GM10248 (cell line): ENCODE measurements at regions not wholly inside any gene's neighbourhood (a gene's known extent, or its start where the extent isn't known, plus 50 kb on each side); places are given as distances from the start of the nearest gene placed in this dataset.

Experiments used
- CTCF ChIA-PET: fragments of 300-600 bp; sonication (Branson Sonifier 250); formaldehyde crosslinking; extraction: SDS; loops from one replicate; lab custom pipeline; 2021; ENCODE audit warnings: antibody characterized with exemption; lab: Yijun Ruan, JAX
- POLR2A ChIA-PET: fragments of 350-650 bp; sonication (Branson Sonifier 250); formaldehyde crosslinking; extraction: SDS; loops from one replicate; lab custom pipeline; 2020; ENCODE audit warnings: antibody characterized with exemption; lab: Yijun Ruan, JAX
- DNase-seq: peaks from one replicate; pipeline ENCODE4 v3.0.0; 2012; ENCODE audit errors: extremely low spot score
- CTCF ChIP-seq: IDR thresholded peaks from 2 replicates; pipeline ENCODE4 v1.5.1; 2012; ENCODE audit warnings: mild to moderate bottlenecking, low read depth; ENCODE audit errors: extremely low read depth, missing control alignments, control extremely low read depth

DNA sequence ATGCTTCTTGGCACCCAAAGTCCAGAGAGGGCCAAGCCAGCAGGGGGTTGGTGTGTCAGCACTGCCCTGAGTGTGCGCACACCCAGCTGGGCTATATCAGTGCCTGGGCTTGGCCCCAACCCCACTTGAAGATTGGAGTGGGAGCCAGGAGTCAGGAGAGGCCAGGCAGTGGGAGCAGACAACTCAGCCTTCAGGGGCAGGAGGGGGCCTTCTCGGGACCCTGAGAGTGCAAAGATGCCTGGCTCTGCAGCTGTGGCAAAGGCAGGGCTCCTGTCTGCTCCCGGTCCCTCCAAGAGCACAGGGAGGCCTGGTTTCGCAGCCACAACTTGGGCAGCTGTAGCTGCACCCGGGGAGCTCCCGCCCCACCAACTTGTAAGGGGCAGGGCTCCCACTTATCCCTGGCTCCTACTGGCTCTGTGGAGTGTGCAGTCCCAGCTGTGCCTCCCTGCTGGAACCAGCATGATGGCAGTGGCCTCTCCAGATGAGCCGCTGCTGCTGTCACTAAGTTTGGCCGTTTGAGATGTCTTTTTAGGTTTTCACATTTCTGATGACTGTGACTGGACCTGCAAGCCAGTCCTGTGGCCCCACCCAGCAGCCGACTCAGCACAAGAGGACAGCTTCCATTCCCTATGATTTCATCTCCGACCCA, 148.8 kb upstream of the HS6ST1 start:
- CTCF ChIA-PET: interaction anchor here (1.3 kb wide), 1 partner anchor 127 kb away, joined by 3 read pairs; no protein-coding TSS in a partner anchor
- no peak for TF ChIP-seq CTCF
- DNase-seq: no peak
- POLR2A ChIA-PET: no interaction called here

- no peak for TF ChIP-seq CTCF
- CTCF ChIA-PET: interaction anchor here (1.3 kb wide), 1 partner anchor 126 kb away, joined by 3 read pairs; no protein-coding TSS in a partner anchor
- POLR2A ChIA-PET: no interaction called here
- no peak for DNase-seq
Measured at GRCh38 chr2:128468186-128468920, 149.7 kb upstream of the HS6ST1 start.

DNA sequence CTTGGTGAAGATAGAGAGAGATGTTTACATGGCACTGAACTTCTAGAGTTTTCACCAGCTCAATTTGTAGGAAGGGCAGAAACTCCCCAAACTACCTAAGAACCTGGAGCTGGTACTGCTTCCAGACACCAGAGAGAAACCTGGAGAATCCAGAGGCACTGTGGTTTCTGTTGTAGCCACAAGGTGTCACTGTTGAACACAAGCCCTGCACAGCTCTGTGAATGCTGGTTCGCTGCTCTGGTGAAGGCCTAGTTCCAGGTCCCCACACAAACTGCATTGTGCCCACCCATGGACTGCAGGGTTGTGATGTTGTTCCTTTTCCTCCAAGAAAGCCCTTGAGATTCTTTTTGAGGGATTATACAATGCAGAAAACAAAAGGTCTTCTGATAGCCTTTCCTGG, 150.5 kb upstream of the HS6ST1 start:
- ChIA-PET POLR2A (no interaction called here), CTCF (no interaction called here)
- DNase-seq: no peak
- TF ChIP-seq CTCF: no peak

DNA sequence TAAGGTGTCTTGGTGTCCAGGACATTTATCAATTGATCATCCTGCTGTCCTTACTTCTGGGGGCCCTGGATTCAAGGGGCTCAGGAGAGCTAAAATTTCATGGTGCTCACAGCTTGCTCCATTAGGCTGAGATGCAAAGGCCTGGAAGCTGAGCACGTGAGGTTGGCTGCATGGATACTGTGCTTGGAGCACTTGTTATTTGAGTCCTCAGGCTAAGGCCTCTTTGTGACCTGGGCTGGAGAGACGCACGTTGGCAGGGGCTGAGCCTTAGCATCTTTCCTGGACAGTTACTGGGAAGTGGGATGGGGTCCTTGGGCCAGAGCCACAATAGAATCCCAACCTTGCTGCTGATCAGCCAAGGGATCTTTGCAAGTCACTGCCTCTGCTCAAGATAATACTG, 151.2 kb upstream of the HS6ST1 start:
- no peak for TF ChIP-seq CTCF
- CTCF ChIA-PET: interaction anchor here (1.3 kb wide), 1 partner anchor 9 kb away, joined by 3 read pairs; no protein-coding TSS in a partner anchor
- DNase-seq: no peak
- POLR2A ChIA-PET: no interaction called here

DNA sequence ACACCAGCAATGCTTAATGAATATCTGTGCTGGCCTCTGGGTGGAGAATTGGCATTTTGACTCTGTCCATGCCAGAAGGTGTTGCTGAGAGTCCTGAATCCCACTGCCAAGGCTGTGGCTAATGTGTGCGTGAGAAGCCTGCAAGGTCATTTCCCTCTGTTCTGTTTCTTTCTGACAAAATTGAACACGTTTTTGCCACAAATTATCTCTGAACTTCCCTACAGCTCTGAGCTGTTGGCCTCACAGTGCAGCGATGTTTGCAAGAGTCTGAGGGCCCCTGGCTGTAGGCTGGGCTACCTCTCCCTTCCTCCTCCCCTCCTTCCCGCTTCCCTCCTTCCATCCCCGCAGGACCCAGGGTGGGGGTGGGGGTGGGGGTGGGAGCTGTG, 154.1 kb upstream of the HS6ST1 start:
- CTCF ChIA-PET: no interaction called here
- POLR2A ChIA-PET: no interaction called here
- no peak for TF ChIP-seq CTCF
- DNase-seq: no peak

GRCh38 chr2:128473175-128474035, 154.7 kb upstream of the HS6ST1 start:
- TF ChIP-seq CTCF: no peak
- DNase-seq: peak; percentile 65
- ChIA-PET CTCF (no interaction called here), POLR2A (no interaction called here)
